GM18505 (cell line): ENCODE measurements at regions not wholly inside any gene's neighbourhood (a gene's known extent, or its start where the extent isn't known, plus 50 kb on each side); places are given as distances from the start of the nearest gene placed in this dataset.
"Not testable (repeated sequence)": the region's sequence is repeated elsewhere in the genome, so short reads cannot be mapped to it uniquely, and the experiment has no call there.

Source experiments
- ATAC-seq: cut with Tn5 transposase; IDR thresholded peaks from one replicate; pipeline ENCODE4 v1.9.1; 2021; ENCODE audit not compliant: unreplicated experiment
- POLR2A ChIP-seq: IDR thresholded peaks from 4 replicates; pipeline ENCODE4 v1.6.1; 2011; ENCODE audit warnings: borderline replicate concordance; ENCODE audit not compliant: insufficient read depth, insufficient read length; ENCODE audit errors: extremely low read depth

DNA sequence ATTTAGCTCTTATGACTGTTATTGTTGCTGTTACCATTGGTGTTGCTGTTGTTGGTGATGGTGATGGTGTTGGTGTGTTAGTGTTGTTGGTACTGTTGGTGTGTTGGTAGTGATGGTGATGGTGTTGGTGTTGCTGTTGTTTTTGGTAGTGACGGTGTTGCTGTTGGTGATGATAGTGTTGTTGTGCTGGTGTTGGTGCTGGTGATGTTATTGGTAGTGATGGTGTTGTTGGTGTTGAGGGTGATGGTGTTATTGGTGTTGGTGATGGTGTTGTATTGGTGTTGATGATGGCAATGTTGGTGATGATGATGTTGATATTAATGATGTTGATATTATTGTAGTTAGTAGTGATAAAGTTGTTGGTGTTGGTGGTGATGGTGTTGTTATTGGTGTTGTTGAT, 285.7 kb upstream of the FOXF1 start:
- ATAC-seq: no peak
- TF ChIP-seq POLR2A: no peak

GRCh38 chr16:86225905-86226371, 284.4 kb upstream of the FOXF1 start:
- TF ChIP-seq POLR2A: no peak
- no peak for ATAC-seq

DNA sequence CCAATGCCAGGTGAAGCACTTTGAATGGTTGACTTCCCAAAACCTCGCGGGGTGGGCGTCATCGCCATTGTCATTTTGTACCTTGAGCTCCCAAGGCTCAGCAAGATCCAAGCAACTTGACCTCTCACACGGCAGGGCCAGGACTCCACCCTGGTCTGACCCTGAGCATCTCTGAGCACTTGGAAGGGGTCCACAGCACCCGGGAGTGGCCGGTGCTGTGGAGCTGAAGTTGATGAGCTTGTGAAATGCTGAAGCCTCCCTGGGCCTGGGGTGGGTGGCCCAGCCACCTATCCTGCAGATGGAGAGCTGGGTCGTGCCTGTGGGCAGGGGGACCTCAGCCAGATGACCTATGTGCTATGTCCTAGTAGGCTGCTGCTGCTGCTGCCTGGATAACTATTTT, 283.3 kb upstream of the FOXF1 start:
- no peak for TF ChIP-seq POLR2A
- no peak for ATAC-seq

- no peak for ATAC-seq
- no peak for TF ChIP-seq POLR2A
Observed at GRCh38 chr16:86227801-86228200, 282.5 kb upstream of the FOXF1 start.

DNA sequence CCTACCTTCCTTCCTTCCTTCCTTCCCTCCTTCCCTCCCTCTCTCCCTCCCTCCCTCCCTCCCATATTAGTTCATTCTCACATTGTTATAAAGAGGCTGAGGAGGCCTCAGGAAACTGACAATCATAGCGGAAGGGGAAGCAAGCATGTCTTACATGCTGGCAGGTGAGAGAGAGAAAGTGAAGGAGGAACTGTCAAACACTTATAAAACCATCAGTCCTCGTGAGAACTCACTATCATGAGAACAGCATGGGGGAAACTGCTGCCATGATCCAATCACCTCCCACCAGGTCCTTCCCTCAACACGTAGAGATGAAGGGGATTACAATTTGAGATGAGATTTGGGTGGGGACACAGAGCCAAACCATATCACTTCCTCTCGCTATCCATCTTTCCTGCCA, 281.6 kb upstream of the FOXF1 start:
- no peak for ATAC-seq
- no peak for TF ChIP-seq POLR2A

GRCh38 chr16:86229283-86229682, 281.0 kb upstream of the FOXF1 start:
- no peak for ATAC-seq
- TF ChIP-seq POLR2A: no peak

DNA sequence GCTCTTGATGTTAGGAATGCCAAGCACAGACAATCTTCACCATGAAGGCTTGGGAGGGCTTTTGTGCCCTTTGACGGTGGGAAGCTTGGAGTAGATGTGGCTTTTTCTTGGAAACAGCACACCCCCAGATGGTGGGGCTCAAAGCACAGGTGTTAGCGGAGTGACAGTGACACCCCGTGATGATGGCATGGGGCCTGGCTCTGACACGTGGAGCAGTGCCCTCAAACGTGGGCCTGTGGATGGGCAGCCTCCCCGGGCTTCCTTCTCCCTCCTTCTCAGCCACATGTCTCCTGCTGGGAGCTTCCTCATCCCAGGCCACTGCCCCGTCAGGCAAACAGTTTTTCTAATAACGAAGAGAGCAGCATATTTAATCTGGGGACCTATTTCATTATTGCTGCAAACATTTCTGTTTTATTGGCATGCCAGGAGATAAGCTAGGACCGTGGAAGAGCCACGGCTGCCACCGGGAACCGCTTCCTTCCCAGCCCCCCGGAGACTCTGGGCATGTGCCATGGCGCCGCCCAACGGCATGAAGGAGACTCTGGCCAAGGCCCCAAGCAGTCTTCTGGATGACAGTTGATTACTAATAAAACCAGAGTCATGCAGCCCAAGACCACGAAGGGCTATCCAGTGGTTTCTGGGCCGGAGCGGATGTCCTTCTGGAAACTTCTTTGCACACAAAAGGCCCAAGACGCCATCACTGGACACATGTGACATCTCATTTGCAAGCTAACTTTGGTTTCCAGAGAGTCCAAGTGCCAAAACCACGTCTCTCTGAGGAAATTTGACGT, 280.3 kb upstream of the FOXF1 start:
- no peak for ATAC-seq
- TF ChIP-seq POLR2A: no peak

DNA sequence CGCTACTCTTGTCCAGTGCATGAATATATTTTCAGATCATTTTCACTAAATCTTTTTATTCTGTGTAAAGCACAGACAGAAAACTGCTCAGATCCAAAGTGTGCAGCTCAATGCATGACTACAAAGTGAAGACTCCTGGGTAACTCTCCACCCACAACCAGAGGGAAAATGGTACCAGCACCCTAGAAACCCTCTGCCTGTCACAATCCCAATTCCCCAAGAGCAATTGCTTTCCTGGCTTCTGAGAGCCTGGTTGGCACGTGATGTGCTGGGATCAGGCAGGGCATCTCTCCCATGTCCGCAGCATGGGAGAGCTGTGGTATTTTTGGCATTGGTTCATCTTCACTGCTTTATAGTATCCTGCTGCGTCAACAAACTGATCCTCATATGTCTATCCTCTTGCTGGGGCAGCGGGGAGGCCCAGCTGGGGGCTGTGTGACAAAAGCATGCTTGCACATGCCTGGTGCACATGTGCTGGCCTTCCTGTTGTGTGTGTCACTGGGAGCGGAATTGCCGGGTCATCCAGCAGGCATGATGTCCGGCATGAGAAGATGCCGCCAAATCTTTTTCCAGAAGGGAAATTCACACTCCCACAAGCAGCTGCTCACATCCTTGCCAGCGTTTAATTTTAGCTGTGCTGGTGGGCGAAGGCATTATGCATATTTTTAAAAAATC, 278.9 kb upstream of the FOXF1 start:
- no peak for TF ChIP-seq POLR2A
- ATAC-seq: no peak

- ATAC-seq: no peak
- TF ChIP-seq POLR2A: no peak
Observed at GRCh38 chr16:86231996-86232350, 278.4 kb upstream of the FOXF1 start.

DNA sequence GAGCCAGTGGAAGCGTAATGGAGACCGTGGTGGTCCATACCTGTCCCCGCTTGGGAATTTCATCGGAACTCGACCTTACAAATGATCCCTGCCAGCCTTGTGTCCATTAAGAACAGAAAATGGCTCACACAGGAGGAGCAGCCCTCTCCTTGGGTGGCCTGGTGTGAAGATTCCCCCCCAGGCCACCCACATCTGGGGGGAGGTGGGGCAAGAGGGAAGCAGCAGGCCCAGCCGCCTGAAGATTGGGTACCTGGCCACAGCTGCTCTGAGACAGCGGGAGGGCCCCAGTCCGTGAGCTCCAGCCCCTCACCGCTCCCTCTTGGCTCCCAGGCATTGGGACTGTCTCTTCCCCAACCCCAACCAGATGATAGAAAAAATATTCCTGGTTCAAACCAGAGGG, 277.8 kb upstream of the FOXF1 start:
- no peak for TF ChIP-seq POLR2A

GRCh38 chr16:86233506-86233905, 276.8 kb upstream of the FOXF1 start:
- ATAC-seq: not testable (repeated sequence)

More for the DNA sequence above, 277.8 kb upstream of the FOXF1 start:
- ATAC-seq: no peak

- no peak for ATAC-seq
- TF ChIP-seq POLR2A: no peak
Observed at GRCh38 chr16:86239381-86239780, 270.9 kb upstream of the FOXF1 start.

DNA sequence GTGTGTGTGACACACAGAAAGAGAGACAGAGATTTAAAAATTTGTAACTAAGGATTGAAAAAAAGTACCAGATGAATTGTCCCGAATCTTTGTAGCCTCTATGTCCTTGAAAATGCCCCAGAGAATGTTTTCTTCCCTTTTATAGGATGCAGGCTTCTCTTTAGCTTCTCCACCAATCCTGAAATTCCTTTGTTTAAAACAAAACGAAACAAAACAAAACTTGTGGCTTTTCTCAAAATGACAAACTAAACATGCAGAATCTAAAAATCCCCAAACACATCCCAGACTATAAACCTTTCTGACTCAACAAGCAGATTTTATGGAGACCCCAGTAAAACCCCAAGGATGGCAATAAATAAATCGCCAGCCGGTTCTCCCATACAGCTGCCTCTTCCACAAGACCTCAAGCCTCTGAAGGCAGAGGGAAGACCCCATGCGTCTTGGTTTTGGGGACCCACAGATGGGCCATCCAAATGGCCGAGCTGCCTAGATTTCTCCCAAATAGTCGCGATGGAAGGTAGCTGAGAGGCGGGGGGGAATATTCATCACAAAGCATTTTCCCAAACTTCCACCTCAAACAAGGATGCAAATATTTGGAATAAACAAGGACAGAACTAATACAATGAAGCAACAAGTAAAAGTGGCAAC, 269.5 kb upstream of the FOXF1 start:
- ATAC-seq: no peak
- no peak for TF ChIP-seq POLR2A

GRCh38 chr16:86241681-86242080, 268.6 kb upstream of the FOXF1 start:
- no peak for TF ChIP-seq POLR2A
- ATAC-seq: no peak

GRCh38 chr16:86242244-86243122, 267.8 kb upstream of the FOXF1 start:
- TF ChIP-seq POLR2A: no peak

More at GRCh38 chr16:86242244-86243122, 267.8 kb upstream of the FOXF1 start:
- no peak for ATAC-seq
